Activated CD8-positive, alpha-beta T cell treated with anti-CD3 and anti-CD28 coated beads for 36 hours (primary cell): ENCODE measurements at regions not wholly inside any gene's neighbourhood (a gene's known extent, or its start where the extent isn't known, plus 50 kb on each side); places are given as distances from the start of the nearest gene placed in this dataset.

Source experiments
- ATAC-seq: fragments of 200-7000 bp; cut with Tn5 transposase; one replicate; pipeline ENCODE4 v1.10.0; 2021; ENCODE audit warnings: mild to moderate bottlenecking, moderate library complexity
- CTCF ChIA-PET: fragments of 350-600 bp; sonication (Branson Sonifier 250); formaldehyde crosslinking; loops from one replicate; lab custom pipeline; 2021; ENCODE audit warnings: antibody characterized with exemption; lab: Charles Lee
- POLR2A ChIA-PET: fragments of 350-600 bp; sonication (Branson Sonifier 250); formaldehyde crosslinking; loops from one replicate; lab custom pipeline; 2021; ENCODE audit warnings: antibody characterized with exemption; lab: Charles Lee
- DNase-seq: peaks from one replicate; pipeline ENCODE4 v3.0.0-alpha.2; 2020
- H3K27ac Mint-ChIP-seq: one replicate; pipeline ENCODE4 v1.8.0; 2021; ENCODE audit warnings: mild to moderate bottlenecking, mixed read lengths
- H3K27me3 Mint-ChIP-seq: one replicate; pipeline ENCODE4 v1.8.0; 2021; ENCODE audit warnings: mixed read lengths
- H3K36me3 Mint-ChIP-seq: one replicate; pipeline ENCODE4 v1.8.0; 2021; ENCODE audit warnings: low read depth, mixed read lengths
- H3K4me1 Mint-ChIP-seq: one replicate; pipeline ENCODE4 v1.8.0; 2021; ENCODE audit warnings: low read depth, mixed read lengths
- H3K4me3 Mint-ChIP-seq: one replicate; pipeline ENCODE4 v1.8.0; 2021; ENCODE audit warnings: mild to moderate bottlenecking, moderate library complexity, mixed read lengths
- H3K9me3 Mint-ChIP-seq: one replicate; pipeline ENCODE4 v1.8.0; 2021; ENCODE audit warnings: mixed read lengths
- intact Hi-C: fragments of 100-400 bp; cut with micrococcal nuclease; formaldehyde crosslinking; loops from one replicate; pipeline ENCODE4 v1.10.0; 2022
- TF ChIP-seq, protein P1 (sequence below): fragments of 200-600 bp; IDR thresholded peaks from one replicate; pipeline ENCODE4 v1.8.0; 2022; ENCODE audit warnings: antibody characterized with exemption, mild to moderate bottlenecking

DNA sequence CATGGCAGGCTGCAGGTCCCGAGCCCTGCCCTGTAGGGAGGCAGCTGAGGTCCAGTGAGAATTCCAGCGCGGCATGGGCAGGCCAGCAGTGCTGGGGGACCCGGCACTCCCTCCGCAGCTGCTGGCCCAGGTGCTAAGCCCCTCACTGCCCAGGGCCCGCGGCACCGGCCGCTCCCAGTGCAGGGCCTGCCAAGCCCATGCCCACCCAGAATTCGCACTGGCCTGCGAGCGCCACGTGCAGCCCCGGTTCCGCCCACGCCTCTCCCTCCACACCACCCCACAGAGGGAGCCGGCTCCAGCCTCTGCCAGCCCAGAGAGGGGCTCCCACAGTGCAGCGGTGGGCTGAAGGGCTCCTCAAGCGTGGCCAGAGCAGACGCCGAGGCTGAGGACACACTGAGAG is 158.5 kb upstream of the ACVR2A start:
- no peaks in the 10 kb centered on the region for H3K36me3 Mint-ChIP-seq
- ATAC-seq (no peak), DNase-seq (no peak)
- ChIA-PET POLR2A (no interaction called here), CTCF (no interaction called here)
- no peak overlapping the region for H3K4me3 Mint-ChIP-seq
- TF ChIP-seq, protein P1, sequence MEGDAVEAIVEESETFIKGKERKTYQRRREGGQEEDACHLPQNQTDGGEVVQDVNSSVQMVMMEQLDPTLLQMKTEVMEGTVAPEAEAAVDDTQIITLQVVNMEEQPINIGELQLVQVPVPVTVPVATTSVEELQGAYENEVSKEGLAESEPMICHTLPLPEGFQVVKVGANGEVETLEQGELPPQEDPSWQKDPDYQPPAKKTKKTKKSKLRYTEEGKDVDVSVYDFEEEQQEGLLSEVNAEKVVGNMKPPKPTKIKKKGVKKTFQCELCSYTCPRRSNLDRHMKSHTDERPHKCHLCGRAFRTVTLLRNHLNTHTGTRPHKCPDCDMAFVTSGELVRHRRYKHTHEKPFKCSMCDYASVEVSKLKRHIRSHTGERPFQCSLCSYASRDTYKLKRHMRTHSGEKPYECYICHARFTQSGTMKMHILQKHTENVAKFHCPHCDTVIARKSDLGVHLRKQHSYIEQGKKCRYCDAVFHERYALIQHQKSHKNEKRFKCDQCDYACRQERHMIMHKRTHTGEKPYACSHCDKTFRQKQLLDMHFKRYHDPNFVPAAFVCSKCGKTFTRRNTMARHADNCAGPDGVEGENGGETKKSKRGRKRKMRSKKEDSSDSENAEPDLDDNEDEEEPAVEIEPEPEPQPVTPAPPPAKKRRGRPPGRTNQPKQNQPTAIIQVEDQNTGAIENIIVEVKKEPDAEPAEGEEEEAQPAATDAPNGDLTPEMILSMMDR, result no peak
- H3K9me3 Mint-ChIP-seq, result no peaks in the 10 kb centered on the region
- H3K27ac Mint-ChIP-seq, result no peak overlapping the region
- no peaks in the 10 kb centered on the region for H3K27me3 Mint-ChIP-seq
- intact Hi-C loops, result no loop called here
- no peaks in the 10 kb centered on the region for H3K4me1 Mint-ChIP-seq

DNA sequence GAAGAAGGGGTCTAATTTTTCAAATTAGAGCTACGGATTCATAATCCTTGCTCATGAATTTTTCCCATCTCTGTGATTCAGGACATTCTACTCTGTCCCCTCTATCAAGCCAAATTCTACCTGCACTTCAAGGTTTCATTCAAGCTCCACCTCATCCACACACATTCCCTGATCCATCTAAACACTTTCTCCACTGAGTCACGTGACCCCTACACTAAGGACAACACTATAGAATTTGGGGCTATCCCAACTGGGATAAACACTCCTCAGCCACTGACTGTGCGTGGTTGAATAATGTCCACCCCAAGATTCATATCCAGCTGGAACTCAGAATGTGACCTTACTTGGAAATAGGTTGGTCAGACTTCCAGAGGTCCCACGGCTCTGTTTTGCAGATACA is 159.9 kb upstream of the ACVR2A start:
- Mint-ChIP-seq H3K9me3 (no peaks in the 10 kb centered on the region), H3K4me3 (no peak overlapping the region), H3K4me1 (no peaks in the 10 kb centered on the region), H3K27me3 (no peaks in the 10 kb centered on the region), H3K27ac (no peak overlapping the region), H3K36me3 (no peaks in the 10 kb centered on the region)
- intact Hi-C loops, result no loop called here
- ATAC-seq (no peak), DNase-seq (no peak)
- CTCF ChIA-PET, result no interaction called here
- TF ChIP-seq, protein P1, result no peak
- POLR2A ChIA-PET, result no interaction called here

DNA sequence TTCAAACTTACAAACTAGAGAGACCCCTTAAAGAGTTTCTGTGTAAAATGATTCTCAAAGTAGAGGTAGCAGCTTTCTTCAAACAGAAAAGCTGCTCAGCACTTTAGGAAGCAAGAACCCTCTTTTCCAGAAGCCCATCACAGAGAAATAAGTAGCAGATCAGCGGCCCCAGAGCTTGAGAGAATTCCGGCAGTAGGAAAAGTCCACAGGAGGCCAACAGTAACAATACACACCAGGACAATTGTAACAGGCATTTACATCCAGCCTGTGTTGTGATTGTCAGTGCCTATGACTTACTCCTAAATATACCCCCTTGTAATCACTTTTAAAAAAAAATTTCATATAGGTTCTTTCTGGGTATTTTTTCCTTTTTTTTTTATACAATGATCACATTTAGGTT is 161.4 kb upstream of the ACVR2A start:
- no peaks in the 10 kb centered on the region for H3K27me3 Mint-ChIP-seq
- DNase-seq (no peak), ATAC-seq (no peak)
- no peaks in the 10 kb centered on the region for H3K4me1 Mint-ChIP-seq
- no peaks in the 10 kb centered on the region for H3K36me3 Mint-ChIP-seq
- intact Hi-C loops, result no loop called here
- TF ChIP-seq, protein P1, result no peak
- CTCF ChIA-PET, result no interaction called here
- H3K9me3 Mint-ChIP-seq, result no peaks in the 10 kb centered on the region
- no peak overlapping the region for H3K27ac Mint-ChIP-seq
- H3K4me3 Mint-ChIP-seq, result no peak overlapping the region
- POLR2A ChIA-PET, result no interaction called here

DNA sequence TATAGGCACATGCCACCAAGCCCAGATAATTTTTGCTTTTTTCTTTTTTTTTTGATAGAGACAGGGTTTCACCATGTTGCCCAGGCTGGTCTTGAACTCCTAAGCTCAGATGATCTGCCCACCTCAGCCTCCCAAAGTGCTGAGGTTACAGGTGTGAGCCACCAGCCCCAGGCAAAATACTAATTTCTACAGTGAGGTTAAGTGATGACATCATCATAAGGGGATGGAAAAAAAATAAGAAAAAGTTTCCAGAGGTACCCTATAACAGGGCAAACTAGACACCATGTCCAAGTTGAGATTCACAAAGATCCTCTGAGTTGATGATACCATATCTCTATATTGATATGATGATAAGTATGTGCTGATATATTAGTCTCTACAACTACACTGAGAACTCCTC is 163.7 kb upstream of the ACVR2A start:
- TF ChIP-seq, protein P1, result no peak
- Mint-ChIP-seq H3K27me3 (no peaks in the 10 kb centered on the region), H3K4me1 (no peaks in the 10 kb centered on the region), H3K4me3 (no peak overlapping the region), H3K9me3 (no peaks in the 10 kb centered on the region), H3K27ac (no peak overlapping the region), H3K36me3 (no peaks in the 10 kb centered on the region)
- DNase-seq (no peak), ATAC-seq (no peak)
- intact Hi-C loops, result no loop called here
- ChIA-PET CTCF (no interaction called here), POLR2A (interaction anchor here (0.6 kb wide), 2 partner anchors 233 to 1008 kb away, joined by 3 read pairs; no protein-coding TSS in a partner anchor)

DNA sequence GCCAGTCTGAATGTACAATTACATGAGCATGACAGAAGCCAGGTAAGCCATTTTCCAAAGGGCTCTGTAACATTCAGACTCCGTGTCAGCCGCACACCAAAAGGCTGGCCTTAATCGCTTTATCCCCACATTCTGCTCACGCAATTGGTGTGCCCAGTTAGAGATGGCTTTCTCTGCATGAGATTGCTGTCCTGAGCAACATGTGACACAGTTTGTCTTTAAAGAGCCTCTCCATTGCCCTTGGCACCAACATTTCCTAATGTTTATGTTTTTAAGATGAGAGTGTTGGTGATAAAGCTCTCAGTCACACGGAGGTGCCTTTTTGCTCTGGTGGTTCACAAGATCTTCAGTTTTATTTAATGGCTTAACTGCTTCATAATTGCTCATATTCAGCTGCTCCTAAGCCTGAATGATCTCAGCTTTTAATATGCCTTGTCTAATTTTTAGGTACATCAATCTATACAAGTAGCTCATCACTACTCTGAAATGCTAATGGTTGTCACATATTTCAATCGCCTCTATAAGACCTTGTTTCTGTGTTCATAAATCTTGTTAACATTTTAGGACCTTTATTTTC is 164.8 kb upstream of the ACVR2A start:
- Mint-ChIP-seq H3K36me3 (no peaks in the 10 kb centered on the region), H3K27me3 (no peaks in the 10 kb centered on the region), H3K4me3 (no peak overlapping the region), H3K9me3 (no peaks in the 10 kb centered on the region), H3K27ac (no peak overlapping the region), H3K4me1 (no peaks in the 10 kb centered on the region)
- CTCF ChIA-PET, result no interaction called here
- POLR2A ChIA-PET, result no interaction called here
- TF ChIP-seq, protein P1, result no peak
- no peak for ATAC-seq
- DNase-seq, result no peak
- intact Hi-C loops, result no loop called here
